Kidney (tissue), 13 donors: ENCODE measurements at regions not wholly inside any gene's neighbourhood (a gene's known extent, or its start where the extent isn't known, plus 50 kb on each side); places are given as distances from the start of the nearest gene placed in this dataset.

Source experiments
- DNase-seq, 5 donors: peaks; one replicate each; pipeline ENCODE4 v3.0.0-alpha.2; 2013 to 2020
- FAIRE-seq: peaks from 2 replicates; lab custom pipeline; 2012; peaks lifted over from hg19 to GRCh38; lab: Jason Lieb, UNC
- H3K27ac ChIP-seq, 2 donors: one replicate each; pipeline ENCODE4 v1.7.0; 2013; ENCODE audit warnings: low read depth in 2 of 2, low read length in 2 of 2, inconsistent platforms in 1 of 2
- H3K27me3 ChIP-seq: one replicate; pipeline ENCODE4 v1.7.1; 2013; ENCODE audit warnings: low read length, inconsistent platforms; ENCODE audit not compliant: control insufficient read depth, insufficient read depth
- H3K36me3 ChIP-seq, 3 donors: one replicate each; pipeline versions ENCODE4 v1.7.0 to v1.7.1; 2013; ENCODE audit warnings: low read length in 3 of 3, control low read depth in 1 of 3, inconsistent platforms in 1 of 3; ENCODE audit not compliant: insufficient read depth in 3 of 3, control insufficient read depth in 2 of 3
- H3K4me1 ChIP-seq, 3 donors: one replicate each; pipeline versions ENCODE4 v1.7.0 to v1.7.1; 2013; ENCODE audit warnings: low read length in 3 of 3, inconsistent platforms in 1 of 3, low read depth in 1 of 3; ENCODE audit not compliant: control insufficient read depth in 2 of 3, insufficient read depth in 2 of 3
- H3K4me3 ChIP-seq, 3 donors: one replicate each; pipeline versions ENCODE4 v1.7.0 to v1.8.1; 2013; ENCODE audit warnings: low read length in 3 of 3, control low read depth in 1 of 3, inconsistent platforms in 1 of 3
- H3K9ac ChIP-seq, 3 donors: one replicate each; pipeline versions ENCODE4 v1.7.0 to v1.7.1; 2013; ENCODE audit warnings: low read length in 3 of 3, control low read depth in 1 of 3, inconsistent platforms in 1 of 3
- H3K9me3 ChIP-seq, 3 donors: one replicate each; pipeline versions ENCODE4 v1.7.0 to v1.7.1; 2013; ENCODE audit warnings: low read length in 3 of 3, control low read depth in 1 of 3, inconsistent platforms in 1 of 3; ENCODE audit not compliant: control insufficient read depth in 2 of 3, insufficient read depth in 1 of 3
- CTCF ChIP-seq: IDR thresholded peaks from 3 replicates; pipeline ENCODE4 v1.5.1; 2012; ENCODE audit warnings: mild to moderate bottlenecking, moderate library complexity, borderline replicate concordance; ENCODE audit not compliant: insufficient read depth; ENCODE audit errors: extremely low read depth
- intact Hi-C: fragments of 100-400 bp; cut with DNase I; formaldehyde crosslinking; loops from one replicate; pipeline ENCODE4 v1.11.1; 2022
- donor health status: control.
- donor health status: control.
- donor health status: control.
- donor health status: control.
- donor health status: control.
- donor health status: DM: yes; HTN: yes; CAD: no.
- donor health status: Normal renal cell carcinoma (clear cell type).

DNA sequence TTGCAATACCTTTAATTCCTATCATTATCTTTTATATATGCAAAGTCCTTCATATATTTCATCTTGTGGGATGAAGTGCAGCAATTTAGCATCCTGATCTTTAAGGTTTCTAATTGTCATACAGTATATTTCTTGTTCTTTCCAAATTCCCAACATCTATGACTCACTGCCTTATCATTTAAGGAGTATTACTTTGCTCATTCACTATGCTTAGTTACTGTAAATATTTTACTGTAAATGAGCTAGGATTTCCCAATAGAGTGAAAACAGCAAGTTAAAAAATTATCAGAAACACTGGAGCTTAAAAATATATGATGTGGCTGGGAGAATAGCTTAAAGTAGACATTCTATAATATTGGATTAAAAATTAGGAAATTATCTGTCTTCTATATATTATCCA lies 69.9 kb downstream of the SLITRK6 start:
- Histone ChIP-seq H3K4me3 (no peak overlapping the region), H3K4me1 (no peaks in the 10 kb centered on the region), H3K27ac (no peak overlapping the region), H3K9ac (no peak overlapping the region), H3K27me3 (no peaks in the 10 kb centered on the region), H3K9me3 (no peaks in the 10 kb centered on the region), H3K36me3 (no peaks in the 10 kb centered on the region)
- DNase-seq: no peak
- TF ChIP-seq CTCF: no peak
- intact Hi-C loops: no loop called here
- FAIRE-seq: no peak

- Histone ChIP-seq H3K4me3 (no peak overlapping the region), H3K36me3 (no peaks in the 10 kb centered on the region), H3K9me3 (no peaks in the 10 kb centered on the region), H3K27me3 (no peaks in the 10 kb centered on the region), H3K4me1 (no peaks in the 10 kb centered on the region), H3K9ac (no peak overlapping the region), H3K27ac (no peak overlapping the region)
- intact Hi-C loops: no loop called here
- DNase-seq: no peak
- TF ChIP-seq CTCF: no peak
- FAIRE-seq: no peak
Measured at GRCh38 chr13:85728811-85729210, 70.4 kb downstream of the SLITRK6 start.

DNA sequence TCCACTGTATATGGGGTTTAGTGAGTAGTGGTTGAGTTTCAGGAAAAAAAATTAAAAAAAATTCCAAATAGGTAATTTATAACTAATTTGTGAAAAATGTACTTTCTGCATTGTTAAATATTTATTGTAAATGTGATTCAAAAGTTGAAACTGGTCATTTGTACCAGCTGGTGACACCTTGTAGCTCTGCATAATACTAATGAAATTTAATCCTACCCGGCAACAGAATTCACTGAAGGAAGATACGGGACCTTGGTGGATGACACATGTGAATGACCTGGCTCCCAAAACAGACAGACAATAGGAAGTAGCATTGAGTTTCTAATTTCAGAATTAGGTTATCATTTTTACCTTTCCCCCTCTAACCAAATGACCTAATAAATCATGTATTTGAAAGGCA lies 73.8 kb downstream of the SLITRK6 start:
- FAIRE-seq (no peak), DNase-seq (no peak)
- H3K9ac ChIP-seq: no peak overlapping the region
- H3K27me3 ChIP-seq: no peaks in the 10 kb centered on the region
- TF ChIP-seq CTCF: no peak
- H3K27ac ChIP-seq: no peak overlapping the region
- no peaks in the 10 kb centered on the region for H3K36me3 ChIP-seq
- H3K9me3 ChIP-seq: no peaks in the 10 kb centered on the region
- intact Hi-C loops: no loop called here
- H3K4me3 ChIP-seq: no peak overlapping the region
- no peaks in the 10 kb centered on the region for H3K4me1 ChIP-seq
